GM18511 (cell line): ENCODE measurements at regions not wholly inside any gene's neighbourhood (a gene's known extent, or its start where the extent isn't known, plus 50 kb on each side); places are given as distances from the start of the nearest gene placed in this dataset.

Experiments used
- ATAC-seq: cut with Tn5 transposase; IDR thresholded peaks from one replicate; pipeline ENCODE4 v1.9.1; 2021; ENCODE audit warnings: mild to moderate bottlenecking, moderate library complexity; ENCODE audit not compliant: unreplicated experiment

DNA sequence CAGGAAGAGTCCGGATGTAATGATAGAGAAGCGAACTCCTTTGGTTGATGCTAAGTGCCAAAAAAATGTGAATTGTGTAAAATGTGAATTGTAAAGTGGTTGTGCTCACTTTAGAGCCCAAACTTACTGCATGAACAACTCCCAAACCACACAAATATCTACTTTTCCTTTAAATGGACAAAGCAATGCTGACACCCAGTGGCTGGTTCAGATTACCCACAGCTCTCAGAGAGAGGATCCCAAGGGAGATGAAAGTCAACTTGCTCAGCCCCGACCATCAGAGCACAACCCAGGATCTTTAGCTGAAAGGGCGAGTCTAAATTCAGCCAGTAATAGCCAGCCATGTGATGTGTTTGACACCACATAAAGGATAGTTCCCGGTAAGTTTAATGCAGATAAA lies 133.7 kb downstream of the NMUR2 start:
- ATAC-seq: no peak

DNA sequence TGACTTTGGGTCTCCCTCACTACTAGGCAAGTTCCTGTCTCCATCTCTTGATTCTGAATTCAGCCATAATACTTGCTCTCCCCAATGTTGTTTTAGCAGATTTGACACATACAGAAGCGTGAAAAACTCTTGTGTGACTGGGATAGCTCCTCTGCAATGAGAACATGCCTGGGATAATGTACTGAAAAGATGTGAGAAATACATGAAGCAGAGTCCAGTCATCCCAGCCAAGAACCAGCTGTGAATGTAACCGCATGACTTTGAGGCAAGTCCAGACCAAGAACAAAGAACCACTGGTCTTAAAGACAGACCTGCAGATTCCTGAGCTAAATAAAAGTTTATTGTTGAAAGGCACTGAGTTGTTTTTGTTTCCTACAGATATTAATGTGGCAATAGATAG lies 135.0 kb downstream of the NMUR2 start:
- no peak for ATAC-seq

GRCh38 chr5:152269533-152269932 lies 135.5 kb downstream of the NMUR2 start:
- ATAC-seq: no peak

- ATAC-seq: no peak
Observed at GRCh38 chr5:152264645-152265254, 140.3 kb downstream of the NMUR2 start.

GRCh38 chr5:152262667-152263066 lies 142.4 kb downstream of the NMUR2 start:
- ATAC-seq: no peak

DNA sequence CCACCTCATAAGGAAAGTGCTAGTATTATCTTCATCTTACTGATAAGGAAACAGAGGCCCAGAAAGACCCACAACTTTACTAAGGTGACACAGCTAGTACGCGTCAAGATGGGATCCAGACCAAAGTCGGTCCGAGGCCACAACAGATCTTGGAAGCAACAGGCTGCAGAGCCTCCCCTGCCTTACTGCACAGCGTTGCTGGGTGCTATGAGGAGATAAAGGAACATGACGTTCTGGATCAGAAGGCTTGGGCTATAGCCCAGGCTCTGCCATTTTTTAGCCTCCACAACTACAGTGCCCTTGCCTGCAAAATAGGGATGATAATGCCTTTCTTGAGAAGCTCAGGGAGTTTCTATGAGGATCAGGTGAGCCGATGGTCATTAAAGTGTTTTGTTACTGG lies 144.1 kb downstream of the NMUR2 start:
- ATAC-seq: no peak

DNA sequence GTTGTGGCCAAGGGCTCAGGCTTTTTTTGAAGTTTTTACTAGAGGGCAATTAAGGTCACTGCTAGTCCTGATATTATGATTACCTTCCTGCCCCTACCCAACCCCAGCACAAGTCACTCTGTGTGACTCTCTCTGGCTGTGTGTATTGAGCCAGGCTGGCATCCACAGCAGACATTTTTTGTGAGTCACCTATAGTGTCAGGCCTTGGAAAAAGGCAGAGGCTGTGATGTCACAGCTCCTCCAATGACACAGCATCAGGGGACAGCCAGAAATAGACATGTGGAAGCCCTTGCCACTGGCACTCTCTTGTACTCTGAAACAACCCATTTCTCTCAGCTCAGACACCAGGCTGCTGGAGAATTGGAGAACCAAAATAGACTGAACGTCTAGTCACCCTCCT lies 145.4 kb downstream of the NMUR2 start:
- ATAC-seq: no peak

DNA sequence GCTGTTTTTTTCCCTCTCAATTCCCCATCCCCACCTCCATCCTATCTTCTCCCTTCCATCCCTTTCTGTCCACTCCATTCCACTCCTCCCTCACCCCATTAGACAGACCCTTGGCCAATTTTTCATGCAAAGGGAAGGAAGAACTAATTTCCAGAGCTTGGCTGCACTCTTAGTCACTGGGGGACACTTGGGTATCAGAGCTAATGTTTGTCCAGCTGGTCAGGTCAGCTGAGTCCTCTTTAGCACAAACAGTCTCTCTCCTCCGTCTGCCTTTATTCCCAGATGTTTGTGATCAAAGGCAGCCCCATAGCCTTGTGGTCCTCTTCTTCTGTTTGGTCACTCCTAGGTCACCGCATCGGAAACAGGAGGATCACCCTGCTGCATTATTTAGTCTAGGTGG lies 148.5 kb downstream of the NMUR2 start:
- no peak for ATAC-seq

- ATAC-seq: no peak
Observed at GRCh38 chr5:152255411-152255810, 149.7 kb downstream of the NMUR2 start.

DNA sequence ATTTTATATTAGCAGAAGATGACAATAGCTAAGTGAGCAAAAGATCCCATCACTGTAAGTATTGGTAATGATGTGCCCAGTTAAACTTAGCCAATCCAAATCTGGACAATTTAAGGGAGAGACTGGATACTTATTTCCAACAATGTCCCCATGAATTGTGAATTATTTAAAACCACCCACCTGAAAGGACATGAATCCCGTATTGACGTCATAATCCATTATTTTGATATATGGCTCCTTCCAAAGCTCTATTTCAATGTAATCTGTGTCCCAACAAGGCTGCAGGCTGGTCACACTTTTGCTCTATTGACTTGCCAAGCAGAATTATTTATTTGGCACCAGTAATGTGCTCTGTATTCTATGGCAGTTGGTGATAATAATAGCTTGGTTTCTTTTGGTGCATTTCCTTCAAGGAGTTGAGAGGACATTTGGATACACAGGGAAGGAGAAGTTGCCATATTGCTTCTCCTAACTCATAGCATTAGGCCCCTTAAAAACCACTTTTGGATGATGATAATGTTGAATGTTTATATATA lies 157.2 kb downstream of the NMUR2 start:
- ATAC-seq: no peak

DNA sequence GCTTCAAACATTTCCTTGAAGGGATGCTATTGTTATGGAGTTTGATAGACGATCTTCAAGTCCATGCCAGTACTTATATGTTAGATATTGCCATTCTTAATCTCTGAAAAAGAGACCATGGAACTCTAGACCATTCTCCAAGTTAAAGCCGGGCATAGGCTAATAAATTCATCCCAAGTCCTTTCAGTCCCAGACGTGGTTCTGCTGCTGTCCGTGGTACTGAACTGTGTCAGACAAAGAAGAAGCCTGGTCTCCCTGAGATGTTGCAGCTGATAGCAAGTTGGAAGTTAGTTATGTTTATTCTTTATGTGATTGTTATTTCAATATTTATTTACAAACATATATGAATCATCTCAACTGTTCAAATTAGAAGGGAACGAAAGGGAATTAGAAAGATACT lies 158.7 kb downstream of the NMUR2 start:
- no peak for ATAC-seq

- no peak for ATAC-seq
Observed at GRCh38 chr5:152237531-152237930, 167.5 kb downstream of the NMUR2 start.

- ATAC-seq: no peak
Observed at GRCh38 chr5:152226191-152226590, 178.9 kb downstream of the NMUR2 start.

DNA sequence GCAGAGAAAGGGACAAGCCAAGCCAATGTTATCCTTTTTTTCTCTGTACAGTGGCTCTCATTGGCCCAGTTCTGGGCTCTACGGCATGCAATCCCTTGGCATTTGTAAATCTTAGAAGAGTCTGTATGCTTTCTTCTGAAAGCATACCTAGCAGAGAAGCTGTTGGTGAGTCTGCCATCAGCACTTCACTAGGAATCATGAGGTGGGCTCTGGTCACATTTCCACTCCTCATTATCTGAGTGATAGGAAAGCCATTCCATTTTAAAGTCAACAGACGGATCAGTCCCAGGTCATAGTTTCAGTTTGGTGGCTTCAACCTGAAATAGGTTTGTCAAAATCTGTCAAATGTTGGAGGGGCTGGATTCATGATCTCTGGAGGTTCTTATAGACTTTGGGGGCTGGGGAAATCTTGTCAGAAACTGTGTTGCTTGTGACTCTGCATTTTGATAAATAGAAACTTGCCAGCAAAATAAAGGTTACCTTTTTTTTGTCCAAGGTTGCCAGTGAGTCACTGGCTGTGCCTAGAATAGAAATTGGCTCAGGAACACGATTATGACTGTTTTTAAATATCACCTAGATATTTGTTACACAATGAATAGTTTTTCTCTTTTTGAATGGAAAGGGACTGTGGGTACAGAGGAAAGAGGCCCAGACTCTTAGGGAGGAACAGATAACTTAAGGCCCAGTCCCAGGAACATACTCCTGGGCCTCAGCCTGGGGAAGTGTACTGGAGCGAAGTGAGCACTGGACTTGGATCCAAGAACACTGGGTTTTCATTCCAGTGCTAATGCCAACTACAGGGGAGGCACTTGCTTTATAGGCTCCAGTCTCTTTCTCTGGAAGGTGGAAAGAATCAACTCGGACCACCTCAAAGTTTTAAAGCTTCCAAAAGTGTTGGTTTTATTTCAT lies 183.1 kb downstream of the NMUR2 start:
- no peak for ATAC-seq

DNA sequence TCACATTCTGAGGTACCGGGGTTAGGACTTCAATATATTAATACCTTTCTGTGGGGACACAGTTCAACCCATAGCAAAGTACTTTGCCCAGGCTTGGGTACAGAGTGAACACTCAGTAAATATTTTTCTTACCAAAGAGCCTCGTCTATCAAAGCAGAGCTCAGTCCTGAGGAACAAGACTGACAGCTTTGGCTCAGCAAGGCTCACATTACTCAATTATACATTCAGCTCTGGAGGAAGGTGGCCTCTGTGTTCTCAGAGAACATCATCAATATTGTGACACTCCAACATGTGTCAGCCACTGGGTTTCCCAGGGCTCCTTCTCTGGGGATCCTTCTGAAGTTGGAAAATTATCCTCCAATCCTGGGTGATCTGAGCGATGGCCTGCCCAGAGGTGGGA lies 186.4 kb downstream of the NMUR2 start:
- no peak for ATAC-seq

DNA sequence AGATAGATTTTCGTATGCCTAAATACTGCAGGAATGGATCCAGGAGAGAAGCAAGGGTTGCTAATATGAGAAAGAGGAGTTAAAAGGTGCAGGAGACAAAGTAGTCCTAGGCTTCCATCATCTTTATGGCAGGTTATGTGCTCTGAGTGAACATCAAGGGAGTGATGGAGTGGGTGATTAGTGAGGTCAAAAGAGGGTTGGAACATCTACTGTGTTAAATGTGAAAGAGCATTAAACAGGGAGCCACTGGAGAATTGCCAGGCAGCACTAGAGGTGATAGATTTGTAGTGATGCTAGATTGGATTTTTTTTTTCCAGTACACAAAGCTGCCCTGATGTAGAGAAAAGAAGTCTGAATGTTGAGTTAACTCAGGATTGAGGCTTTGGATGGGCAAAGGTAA lies 199.3 kb downstream of the NMUR2 start:
- ATAC-seq: no peak

GRCh38 chr5:152202321-152202720 lies 202.8 kb downstream of the NMUR2 start:
- ATAC-seq: no peak

DNA sequence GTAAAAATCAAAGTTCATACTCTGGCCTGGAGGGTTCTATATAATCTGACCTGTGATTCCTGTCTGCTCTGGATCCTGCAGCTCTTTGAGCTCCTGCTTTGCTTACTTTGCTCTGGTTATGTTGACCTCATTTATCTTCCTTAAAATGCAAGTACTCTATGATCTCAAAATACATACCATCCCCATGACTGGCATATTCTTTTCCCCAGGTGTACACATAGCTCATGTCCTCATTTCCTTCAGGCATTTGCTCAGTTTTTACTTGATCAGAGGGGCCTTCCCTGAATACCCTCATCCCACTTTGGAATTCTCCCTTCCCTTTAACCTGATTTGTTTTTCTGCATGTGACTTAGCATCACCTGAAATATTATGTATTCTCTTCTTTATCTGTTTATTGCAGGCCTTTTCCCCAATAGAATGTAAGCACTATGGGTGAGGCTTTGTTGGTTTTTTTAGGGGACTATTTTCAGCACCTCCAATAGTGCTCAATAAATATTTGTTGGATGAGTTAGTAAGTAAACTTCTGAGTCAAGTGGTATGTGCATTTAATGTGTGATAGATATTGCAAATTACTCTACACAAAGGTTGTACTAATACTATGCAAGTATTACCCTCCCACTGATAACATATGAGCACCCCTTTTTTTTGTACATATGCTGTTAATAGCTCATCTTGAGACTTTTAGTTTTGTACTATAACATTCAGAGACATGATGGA lies 211.5 kb downstream of the NMUR2 start:
- no peak for ATAC-seq

GRCh38 chr5:152188251-152188650 lies 216.8 kb downstream of the NMUR2 start:
- ATAC-seq: no peak

DNA sequence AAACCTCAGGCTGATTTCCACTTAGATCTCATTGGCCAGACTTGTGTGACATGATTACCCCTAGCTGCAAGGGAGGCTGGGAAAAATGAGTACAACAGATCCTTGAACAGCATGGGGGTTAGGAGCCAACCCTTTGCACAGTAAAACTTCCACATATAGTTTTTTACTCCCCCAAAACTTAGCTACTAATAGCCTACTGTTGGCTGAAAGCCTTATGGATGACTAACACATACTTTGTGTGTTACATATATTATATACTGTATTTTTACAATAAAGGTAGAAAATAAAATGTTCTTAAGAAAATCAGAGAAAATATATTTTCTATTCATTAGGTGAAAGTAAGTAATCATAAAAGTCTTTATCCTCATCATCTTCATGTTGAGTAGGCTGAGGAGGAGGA lies 217.4 kb downstream of the NMUR2 start:
- ATAC-seq: no peak

- ATAC-seq: no peak
Observed at GRCh38 chr5:152185547-152186245, 219.4 kb downstream of the NMUR2 start.
